Liver (tissue), 8 donors: ENCODE measurements at regions not wholly inside any gene's neighbourhood (a gene's known extent, or its start where the extent isn't known, plus 50 kb on each side); places are given as distances from the start of the nearest gene placed in this dataset.

Experiments
- DNase-seq: peaks from one replicate; pipeline ENCODE4 v3.0.0-alpha.2; 2017; ENCODE audit warnings: low spot score
- H3K27ac ChIP-seq, 2 donors: one replicate each; pipeline ENCODE4 v1.7.0; 2013; ENCODE audit warnings: inconsistent platforms in 2 of 2, low read length in 2 of 2, control low read depth in 1 of 2, low read depth in 1 of 2, mild to moderate bottlenecking in 1 of 2
- H3K27me3 ChIP-seq, 4 donors: one replicate each; pipeline versions ENCODE4 v1.6.1 to v1.7.0; 2013; ENCODE audit warnings: low read length in 3 of 4, inconsistent platforms in 1 of 4, mild to moderate bottlenecking in 1 of 4, moderate library complexity in 1 of 4; ENCODE audit not compliant: control insufficient read depth in 4 of 4, insufficient read depth in 4 of 4
- H3K36me3 ChIP-seq, 4 donors: one replicate each; pipeline versions ENCODE4 v1.6.1 to v1.7.0; 2013; ENCODE audit warnings: low read length in 3 of 4, mild to moderate bottlenecking in 3 of 4, low read depth in 1 of 4, moderate library complexity in 1 of 4; ENCODE audit not compliant: control insufficient read depth in 4 of 4, insufficient read depth in 3 of 4
- H3K4me1 ChIP-seq, 4 donors: one replicate each; pipeline versions ENCODE4 v1.6.1 to v1.7.0; 2013; ENCODE audit warnings: low read length in 3 of 4, mild to moderate bottlenecking in 3 of 4, moderate library complexity in 1 of 4; ENCODE audit not compliant: control insufficient read depth in 4 of 4, insufficient read depth in 4 of 4
- H3K4me3 ChIP-seq, 3 donors: one replicate each; pipeline versions ENCODE4 v1.6.1 to v1.7.0; 2013; ENCODE audit warnings: low read length in 3 of 3, control low read depth in 1 of 3, low read depth in 1 of 3, mild to moderate bottlenecking in 1 of 3
- H3K9ac ChIP-seq, 2 donors: one replicate each; pipeline ENCODE4 v1.7.0; 2013; ENCODE audit warnings: low read length in 2 of 2, mild to moderate bottlenecking in 2 of 2, moderate library complexity in 2 of 2, control low read depth in 1 of 2, low read depth in 1 of 2
- H3K9me3 ChIP-seq, 4 donors: one replicate each; pipeline versions ENCODE4 v1.6.1 to v1.7.0; 2013; ENCODE audit warnings: low read length in 3 of 4; ENCODE audit not compliant: control insufficient read depth in 4 of 4
- EGR1 ChIP-seq, 2 donors: IDR thresholded peaks; 2 replicates each; pipeline ENCODE4 v1.6.1; 2016 to 2018; ENCODE audit warnings: antibody characterized with exemption in 2 of 2, low read depth in 2 of 2
- FOXA1 ChIP-seq: IDR thresholded peaks from 2 replicates; pipeline ENCODE4 v1.6.1; 2016; ENCODE audit warnings: antibody characterized with exemption
- GABPA ChIP-seq, 2 donors: IDR thresholded peaks in 1 of 2; conservative IDR thresholded peaks in 1 of 2; 2 replicates each; pipeline ENCODE4 v1.6.1; 2016; ENCODE audit warnings: antibody characterized with exemption in 2 of 2, mild to moderate bottlenecking in 1 of 2, moderate library complexity in 1 of 2
- HNF4G ChIP-seq: IDR thresholded peaks from 2 replicates; pipeline ENCODE4 v1.6.1; 2016; ENCODE audit warnings: antibody characterized with exemption
- JUND ChIP-seq, 2 donors: IDR thresholded peaks; 2 replicates each; pipeline ENCODE4 v1.6.1; 2016; ENCODE audit warnings: antibody characterized with exemption in 2 of 2
- RXRA ChIP-seq, 2 donors: IDR thresholded peaks; 2 replicates each; pipeline ENCODE4 v1.6.1; 2017 to 2018; ENCODE audit warnings: antibody characterized with exemption in 2 of 2, mild to moderate bottlenecking in 1 of 2
- TAF1 ChIP-seq: conservative IDR thresholded peaks from 2 replicates; pipeline ENCODE4 v1.6.1; 2016; ENCODE audit warnings: antibody characterized with exemption, mild to moderate bottlenecking
- WGBS: extraction: QIAGEN DNeasy Blood & Tissue Kit; methylation state at CpG from one replicate; pipeline ENCODE4 v1.1.7; 2013; 5-methylcytosine and 5-hydroxymethylcytosine counted together
- TF ChIP-seq, protein P1 (sequence below): IDR thresholded peaks from 2 replicates; pipeline ENCODE4 v1.6.1; 2016; ENCODE audit warnings: antibody characterized with exemption
- TF ChIP-seq, protein P2 (sequence below): IDR thresholded peaks from 2 replicates; pipeline ENCODE4 v1.6.1; 2016; ENCODE audit warnings: antibody characterized with exemption
- TF ChIP-seq, protein P3 (sequence below): IDR thresholded peaks from 2 replicates; pipeline ENCODE4 v1.6.1; 2016; ENCODE audit warnings: antibody characterized with exemption, mild to moderate bottlenecking
- TF ChIP-seq, protein P4 (sequence below): fragments of 150-350 bp; IDR thresholded peaks from 2 replicates; pipeline ENCODE4 v1.5.1; 2017; ENCODE audit warnings: improper control_type of control experiment, low read depth, low read length; ENCODE audit not compliant: missing input control
- TF ChIP-seq, protein P5 (sequence below): IDR thresholded peaks from 2 replicates; pipeline ENCODE4 v1.6.1; 2016; ENCODE audit warnings: antibody characterized with exemption
- donor health status: healthy.
- donor health status: healthy.
- donor health status: healthy.
- donor health status: healthy.
- donor health status: healthy.

DNA sequence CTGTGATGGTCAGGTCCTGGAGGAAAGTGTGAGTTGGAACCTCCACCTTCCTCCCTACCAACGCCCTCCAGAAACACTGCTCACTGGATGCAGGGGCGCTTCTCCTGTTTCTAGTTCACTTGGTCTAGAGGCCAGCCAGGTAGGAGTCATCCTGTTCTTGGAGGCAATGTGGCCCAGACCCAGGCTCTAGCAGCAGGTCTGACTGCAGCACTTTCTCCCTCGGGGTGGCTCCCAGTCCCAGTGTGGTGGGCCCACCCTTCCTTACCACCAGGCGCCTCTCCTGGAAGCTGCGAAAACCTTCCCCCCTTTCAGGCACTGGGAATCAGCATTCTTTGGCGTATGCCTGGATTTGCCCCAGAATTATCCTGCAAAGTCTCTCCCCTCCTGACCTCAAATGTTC is 292.8 kb downstream of the SOX11 start:
- TF ChIP-seq, protein P1, sequence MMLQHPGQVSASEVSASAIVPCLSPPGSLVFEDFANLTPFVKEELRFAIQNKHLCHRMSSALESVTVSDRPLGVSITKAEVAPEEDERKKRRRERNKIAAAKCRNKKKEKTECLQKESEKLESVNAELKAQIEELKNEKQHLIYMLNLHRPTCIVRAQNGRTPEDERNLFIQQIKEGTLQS: no peak
- TF ChIP-seq EGR1 (IDR thresholded peaks at IDR 0.05; ENCODE audit: low read depth in 2 of 2) (no peak), FOXA1 (no peak), JUND (IDR thresholded peaks at IDR 0.05) (no peak), RXRA (IDR thresholded peaks at IDR 0.05) (no peak), GABPA (IDR thresholded peaks at IDR 0.05 in 1 of 2, conservative IDR thresholded peaks at IDR 0.05 in 1 of 2) (no peak)
- TF ChIP-seq, protein P2, sequence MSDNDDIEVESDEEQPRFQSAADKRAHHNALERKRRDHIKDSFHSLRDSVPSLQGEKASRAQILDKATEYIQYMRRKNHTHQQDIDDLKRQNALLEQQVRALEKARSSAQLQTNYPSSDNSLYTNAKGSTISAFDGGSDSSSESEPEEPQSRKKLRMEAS: no peak
- TF ChIP-seq, protein P3, sequence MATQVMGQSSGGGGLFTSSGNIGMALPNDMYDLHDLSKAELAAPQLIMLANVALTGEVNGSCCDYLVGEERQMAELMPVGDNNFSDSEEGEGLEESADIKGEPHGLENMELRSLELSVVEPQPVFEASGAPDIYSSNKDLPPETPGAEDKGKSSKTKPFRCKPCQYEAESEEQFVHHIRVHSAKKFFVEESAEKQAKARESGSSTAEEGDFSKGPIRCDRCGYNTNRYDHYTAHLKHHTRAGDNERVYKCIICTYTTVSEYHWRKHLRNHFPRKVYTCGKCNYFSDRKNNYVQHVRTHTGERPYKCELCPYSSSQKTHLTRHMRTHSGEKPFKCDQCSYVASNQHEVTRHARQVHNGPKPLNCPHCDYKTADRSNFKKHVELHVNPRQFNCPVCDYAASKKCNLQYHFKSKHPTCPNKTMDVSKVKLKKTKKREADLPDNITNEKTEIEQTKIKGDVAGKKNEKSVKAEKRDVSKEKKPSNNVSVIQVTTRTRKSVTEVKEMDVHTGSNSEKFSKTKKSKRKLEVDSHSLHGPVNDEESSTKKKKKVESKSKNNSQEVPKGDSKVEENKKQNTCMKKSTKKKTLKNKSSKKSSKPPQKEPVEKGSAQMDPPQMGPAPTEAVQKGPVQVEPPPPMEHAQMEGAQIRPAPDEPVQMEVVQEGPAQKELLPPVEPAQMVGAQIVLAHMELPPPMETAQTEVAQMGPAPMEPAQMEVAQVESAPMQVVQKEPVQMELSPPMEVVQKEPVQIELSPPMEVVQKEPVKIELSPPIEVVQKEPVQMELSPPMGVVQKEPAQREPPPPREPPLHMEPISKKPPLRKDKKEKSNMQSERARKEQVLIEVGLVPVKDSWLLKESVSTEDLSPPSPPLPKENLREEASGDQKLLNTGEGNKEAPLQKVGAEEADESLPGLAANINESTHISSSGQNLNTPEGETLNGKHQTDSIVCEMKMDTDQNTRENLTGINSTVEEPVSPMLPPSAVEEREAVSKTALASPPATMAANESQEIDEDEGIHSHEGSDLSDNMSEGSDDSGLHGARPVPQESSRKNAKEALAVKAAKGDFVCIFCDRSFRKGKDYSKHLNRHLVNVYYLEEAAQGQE: no peak
- TF ChIP-seq, protein P4, sequence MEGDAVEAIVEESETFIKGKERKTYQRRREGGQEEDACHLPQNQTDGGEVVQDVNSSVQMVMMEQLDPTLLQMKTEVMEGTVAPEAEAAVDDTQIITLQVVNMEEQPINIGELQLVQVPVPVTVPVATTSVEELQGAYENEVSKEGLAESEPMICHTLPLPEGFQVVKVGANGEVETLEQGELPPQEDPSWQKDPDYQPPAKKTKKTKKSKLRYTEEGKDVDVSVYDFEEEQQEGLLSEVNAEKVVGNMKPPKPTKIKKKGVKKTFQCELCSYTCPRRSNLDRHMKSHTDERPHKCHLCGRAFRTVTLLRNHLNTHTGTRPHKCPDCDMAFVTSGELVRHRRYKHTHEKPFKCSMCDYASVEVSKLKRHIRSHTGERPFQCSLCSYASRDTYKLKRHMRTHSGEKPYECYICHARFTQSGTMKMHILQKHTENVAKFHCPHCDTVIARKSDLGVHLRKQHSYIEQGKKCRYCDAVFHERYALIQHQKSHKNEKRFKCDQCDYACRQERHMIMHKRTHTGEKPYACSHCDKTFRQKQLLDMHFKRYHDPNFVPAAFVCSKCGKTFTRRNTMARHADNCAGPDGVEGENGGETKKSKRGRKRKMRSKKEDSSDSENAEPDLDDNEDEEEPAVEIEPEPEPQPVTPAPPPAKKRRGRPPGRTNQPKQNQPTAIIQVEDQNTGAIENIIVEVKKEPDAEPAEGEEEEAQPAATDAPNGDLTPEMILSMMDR: no peak
- TF ChIP-seq, protein P5, sequence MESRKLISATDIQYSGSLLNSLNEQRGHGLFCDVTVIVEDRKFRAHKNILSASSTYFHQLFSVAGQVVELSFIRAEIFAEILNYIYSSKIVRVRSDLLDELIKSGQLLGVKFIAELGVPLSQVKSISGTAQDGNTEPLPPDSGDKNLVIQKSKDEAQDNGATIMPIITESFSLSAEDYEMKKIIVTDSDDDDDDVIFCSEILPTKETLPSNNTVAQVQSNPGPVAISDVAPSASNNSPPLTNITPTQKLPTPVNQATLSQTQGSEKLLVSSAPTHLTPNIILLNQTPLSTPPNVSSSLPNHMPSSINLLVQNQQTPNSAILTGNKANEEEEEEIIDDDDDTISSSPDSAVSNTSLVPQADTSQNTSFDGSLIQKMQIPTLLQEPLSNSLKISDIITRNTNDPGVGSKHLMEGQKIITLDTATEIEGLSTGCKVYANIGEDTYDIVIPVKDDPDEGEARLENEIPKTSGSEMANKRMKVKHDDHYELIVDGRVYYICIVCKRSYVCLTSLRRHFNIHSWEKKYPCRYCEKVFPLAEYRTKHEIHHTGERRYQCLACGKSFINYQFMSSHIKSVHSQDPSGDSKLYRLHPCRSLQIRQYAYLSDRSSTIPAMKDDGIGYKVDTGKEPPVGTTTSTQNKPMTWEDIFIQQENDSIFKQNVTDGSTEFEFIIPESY: no peak
- WGBS: 81% methylated on average over 6 of the region's 6 CpGs
- Histone ChIP-seq H3K27me3 (peaks cover 0 to 2% (median 0%) of the 10 kb centered on the region in 4 donors), H3K9ac (no peak overlapping the region), H3K4me3 (no peak overlapping the region), H3K36me3 (no peaks in the 10 kb centered on the region), H3K4me1 (no peaks in the 10 kb centered on the region), H3K27ac (no peak overlapping the region), H3K9me3 (peaks cover 0 to 2% (median under 1%) of the 10 kb centered on the region in 4 donors)
- DNase-seq: no peak

DNA sequence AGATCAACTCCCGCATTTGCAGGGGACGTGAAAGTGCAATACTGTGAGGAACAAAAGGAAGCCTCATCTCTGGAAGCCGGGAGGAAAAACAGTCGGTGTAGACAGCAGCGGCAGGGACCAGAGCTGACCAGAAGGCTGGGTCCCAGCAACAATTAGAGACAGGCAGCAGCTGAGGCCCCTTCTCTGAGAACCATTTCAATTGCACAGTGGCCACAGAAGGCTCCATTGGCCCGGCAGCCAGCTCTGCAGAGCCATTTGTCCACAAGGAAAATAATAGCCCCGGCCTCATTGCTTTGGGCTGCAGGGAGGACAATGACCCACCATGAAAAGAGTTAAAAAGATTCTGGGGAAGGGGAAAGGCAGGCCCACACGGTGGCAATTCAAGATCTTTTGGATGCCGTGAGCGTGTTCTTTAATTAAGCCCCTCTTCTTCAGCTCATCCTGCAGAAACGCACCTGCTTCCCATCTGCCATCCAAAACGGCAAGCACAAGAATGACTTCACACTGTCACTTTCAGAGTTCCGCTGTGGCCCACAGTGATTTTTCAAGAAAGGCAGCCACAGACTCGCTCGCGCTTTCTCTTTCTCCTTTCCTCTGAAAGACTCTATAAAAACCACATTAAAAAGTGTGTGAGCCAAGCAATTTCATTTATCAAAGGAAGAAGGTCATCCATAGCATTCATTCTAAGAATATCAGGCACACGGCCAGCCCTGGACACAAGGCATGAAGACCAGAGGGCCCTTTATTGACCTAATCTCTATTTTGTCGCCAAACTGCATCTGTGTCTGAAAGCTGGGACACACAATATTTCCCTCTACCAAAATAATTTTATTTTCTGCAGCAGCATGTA is 293.6 kb downstream of the SOX11 start:
- TF ChIP-seq, protein P1: no peak
- TF ChIP-seq TAF1 (no peak), HNF4G (no peak), JUND (IDR thresholded peaks at IDR 0.05) (no peak)
- Histone ChIP-seq H3K4me1 (no peaks in the 10 kb centered on the region), H3K36me3 (no peaks in the 10 kb centered on the region), H3K27ac (no peak overlapping the region), H3K9me3 (peaks cover 0 to 2% (median under 1%) of the 10 kb centered on the region in 4 donors), H3K9ac (no peak overlapping the region), H3K4me3 (no peak overlapping the region), H3K27me3 (peaks cover 0 to 2% (median 0%) of the 10 kb centered on the region in 4 donors)
- DNase-seq: no peak
- 83% methylated on average over 18 of the region's 18 CpGs for WGBS
